ENCODE measurements at regions not wholly inside any gene's neighbourhood (a gene's known extent, or its start where the extent isn't known, plus 50 kb on each side); places are given as distances from the start of the nearest gene placed in this dataset.

- POLR2A ChIA-PET: interaction anchor here (0.7 to 4.5 kb wide), 2 partner anchors 9 to 335 kb away, joined by 3 to 33 read pairs; no protein-coding TSS in a partner anchor
- peaks cover 0 to 2% of the 10 kb centered on the region in 2 experiments for H3K36me3 ChIP-seq (ENCODE audit: control insufficient read depth in 2 of 2, extremely low read depth in 1 of 2, insufficient read depth in 2 of 2, low read length in 2 of 2)
- H3K27me3 ChIP-seq (ENCODE audit: control insufficient read depth in 2 of 2, insufficient read depth in 2 of 2, low read length in 2 of 2): no peaks in the 10 kb centered on the region
- H3K9me3 ChIP-seq (replicated peaks; ENCODE audit: control insufficient read depth, insufficient read depth, low read length): no peaks in the 10 kb centered on the region
- peak overlapping the region; percentile 98 for H3K27ac ChIP-seq (ENCODE audit: insufficient read depth, low read depth, low read length)
- no peak for DNase-seq (ENCODE audit: low read depth, low spot score)
- H3K4me3 ChIP-seq (replicated peaks in 1 of 3; ENCODE audit: insufficient read depth in 1 of 3, low read depth in 1 of 3, low read length in 3 of 3): no peak overlapping the region
- H4K20me1 ChIP-seq (replicated peaks; ENCODE audit: control insufficient read depth, extremely low read depth, insufficient read depth, low read length): no peaks in the 10 kb centered on the region
- TF ChIP-seq FOS (IDR thresholded peaks at IDR 0.05; ENCODE audit: borderline replicate concordance, insufficient read depth, low read length) (no peak), EZH2 (IDR thresholded peaks at IDR 0.05; ENCODE audit: borderline replicate concordance, low read depth, low read length, severe bottlenecking) (no peak), POLR2A (IDR thresholded peaks at IDR 0.05; ENCODE audit: low read depth, low read length) (no peak)
- peaks cover 13% of the 10 kb centered on the region for H3K79me2 ChIP-seq (ENCODE audit: control insufficient read depth, insufficient read depth, low read length)
- dilution Hi-C loops (cut with MboI; ENCODE audit: extremely low pct_ligation_motif_present, low sequenced_read_pairs): no loop called here
- intact Hi-C loops (cut with micrococcal nuclease): no loop called here
- H3K4me2 ChIP-seq (ENCODE audit: insufficient read depth, low read length): peak overlapping the region; percentile 94
- H3K9ac ChIP-seq (replicated peaks; ENCODE audit: extremely low read depth, insufficient read depth, low read length): peak overlapping the region; percentile 93
- CTCF ChIA-PET: interaction anchor here (4.4 kb wide), 1 partner anchor 80 kb away, joined by 31 read pairs; no protein-coding TSS in a partner anchor
- no peaks in the 10 kb centered on the region for H3K9me1 ChIP-seq (replicated peaks; ENCODE audit: control insufficient read depth, extremely low read depth, insufficient read depth, low read length)
- no peak for FAIRE-seq
- H3K4me1 ChIP-seq (ENCODE audit: control insufficient read depth, extremely low read depth, insufficient read depth, low read length): peaks cover 62% of the 10 kb centered on the region
- H2AFZ ChIP-seq (ENCODE audit: low read depth, low read length): no peak overlapping the region
- BruUV-seq (replicated peaks): no TSS peak
Observed at GRCh38 chr15:39252134-39252470, 328.8 kb upstream of the THBS1 start.

GRCh38 chr15:39253552-39253951, 327.3 kb upstream of the THBS1 start:
- no peak for DNase-seq (ENCODE audit: low read depth, low spot score)
- Histone ChIP-seq H3K9me3 (replicated peaks; ENCODE audit: control insufficient read depth, insufficient read depth, low read length) (no peaks in the 10 kb centered on the region), H3K79me2 (ENCODE audit: control insufficient read depth, insufficient read depth, low read length) (peaks cover 13% of the 10 kb centered on the region), H3K9ac (replicated peaks; ENCODE audit: extremely low read depth, insufficient read depth, low read length) (no peak overlapping the region), H3K4me2 (ENCODE audit: insufficient read depth, low read length) (peak overlapping the region; percentile 16), H3K27me3 (ENCODE audit: control insufficient read depth in 2 of 2, insufficient read depth in 2 of 2, low read length in 2 of 2) (no peaks in the 10 kb centered on the region), H3K27ac (ENCODE audit: insufficient read depth, low read depth, low read length) (no peak overlapping the region), H3K36me3 (ENCODE audit: control insufficient read depth in 2 of 2, extremely low read depth in 1 of 2, insufficient read depth in 2 of 2, low read length in 2 of 2) (peaks cover 0 to 2% of the 10 kb centered on the region in 2 experiments), H2AFZ (ENCODE audit: low read depth, low read length) (no peak overlapping the region), H3K4me3 (replicated peaks in 1 of 3; ENCODE audit: insufficient read depth in 1 of 3, low read depth in 1 of 3, low read length in 3 of 3) (no peak overlapping the region), H4K20me1 (replicated peaks; ENCODE audit: control insufficient read depth, extremely low read depth, insufficient read depth, low read length) (no peaks in the 10 kb centered on the region), H3K9me1 (replicated peaks; ENCODE audit: control insufficient read depth, extremely low read depth, insufficient read depth, low read length) (no peaks in the 10 kb centered on the region), H3K4me1 (ENCODE audit: control insufficient read depth, extremely low read depth, insufficient read depth, low read length) (peaks cover 49% of the 10 kb centered on the region)
- ChIA-PET CTCF (interaction anchor here (0.9 to 1.2 kb wide), 3 partner anchors 12 to 109 kb away, joined by 3 read pairs; no protein-coding TSS in a partner anchor), POLR2A (interaction anchor here (0.6 to 0.9 kb wide), 2 partner anchors 33 to 328 kb away, joined by 3 read pairs; no protein-coding TSS in a partner anchor)
- no peak for TF ChIP-seq FOS (IDR thresholded peaks at IDR 0.05; ENCODE audit: borderline replicate concordance, insufficient read depth, low read length)
- TF ChIP-seq POLR2A (IDR thresholded peaks at IDR 0.05; ENCODE audit: low read depth, low read length): no peak
- no peak for TF ChIP-seq POLR2AphosphoS5 (IDR thresholded peaks at IDR 0.05; ENCODE audit: insufficient read depth, low read depth, low read length)
- TF ChIP-seq GATA2 (IDR thresholded peaks at IDR 0.05; ENCODE audit: insufficient read depth, insufficient read length, low read depth, low read length): no peak
- TF ChIP-seq CTCF (IDR thresholded peaks at IDR 0.05; ENCODE audit: extremely low read depth in 1 of 2, insufficient read depth in 1 of 2, low read depth in 1 of 2, low read length in 2 of 2): no peak
- TF ChIP-seq JUN (IDR thresholded peaks at IDR 0.05; ENCODE audit: borderline replicate concordance, insufficient read depth, insufficient read length, low read depth): no peak
- TF ChIP-seq MAX (IDR thresholded peaks at IDR 0.05; ENCODE audit: insufficient read depth, insufficient read length): no peak
- no peak for TF ChIP-seq MYC (IDR thresholded peaks at IDR 0.05; ENCODE audit: low read depth, low read length)
- no peak for TF ChIP-seq EZH2 (IDR thresholded peaks at IDR 0.05; ENCODE audit: borderline replicate concordance, low read depth, low read length, severe bottlenecking)
- intact Hi-C loops (cut with micrococcal nuclease): no loop called here
- BruUV-seq (replicated peaks): no TSS peak
- no peak for FAIRE-seq
- dilution Hi-C loops (cut with MboI; ENCODE audit: extremely low pct_ligation_motif_present, low sequenced_read_pairs): no loop called here

All from endothelial cell of umbilical vein (primary cell).